BLaER1 treated with 17β-estradiol and CSF1 and Interleukin-3, amounts not matched to agents 10 nM and 100 nM (cell line): ENCODE measurements at regions not wholly inside any gene's neighbourhood (a gene's known extent, or its start where the extent isn't known, plus 50 kb on each side); places are given as distances from the start of the nearest gene placed in this dataset.

Experiments
- H3K27ac ChIP-seq, 11 experiments: shearing (Covaris generic); formaldehyde crosslinking; 2 replicates each; pipeline ENCODE4 v1.8.1; 2022
- H3K27me3 ChIP-seq, 11 experiments: shearing (Covaris generic); formaldehyde crosslinking; 2 replicates each; pipeline ENCODE4 v1.8.1; 2022
- H3K36me3 ChIP-seq, 11 experiments: shearing (Covaris generic); formaldehyde crosslinking; 2 replicates each; pipeline ENCODE4 v1.8.1; 2022
- H3K4me1 ChIP-seq, 10 experiments: shearing (Covaris generic); formaldehyde crosslinking; 2 replicates each; pipeline ENCODE4 v1.8.1; 2022
- H3K4me2 ChIP-seq, 11 experiments: shearing (Covaris generic); formaldehyde crosslinking; 2 replicates each; pipeline ENCODE4 v1.8.1; 2022
- H3K4me3 ChIP-seq, 10 experiments: shearing (Covaris generic); formaldehyde crosslinking; 2 replicates each; pipeline ENCODE4 v1.8.1; 2022
- H3K9ac ChIP-seq, 11 experiments: shearing (Covaris generic); formaldehyde crosslinking; 2 replicates each; pipeline ENCODE4 v1.8.1; 2022
- H3K9me3 ChIP-seq, 11 experiments: shearing (Covaris generic); formaldehyde crosslinking; replicated peaks in 1 of 11; 2 replicates each; pipeline ENCODE4 v1.8.1; 2022
- H4K20me1 ChIP-seq, 11 experiments: shearing (Covaris generic); formaldehyde crosslinking; 2 replicates each; pipeline ENCODE4 v1.8.1; 2022
- Cebpa-rat ChIP-seq, 11 experiments: shearing (Covaris generic); IDR thresholded peaks; 2 replicates each; pipeline ENCODE4 v1.8.1; 2022

- no peak for TF ChIP-seq Cebpa-rat (IDR thresholded peaks at IDR 0.05)
- no peaks in the 10 kb centered on the region for H3K27me3 ChIP-seq
- no peak overlapping the region for H3K9ac ChIP-seq
- no peak overlapping the region for H3K27ac ChIP-seq
- H3K4me1 ChIP-seq: no peaks in the 10 kb centered on the region
- no peaks in the 10 kb centered on the region for H3K36me3 ChIP-seq
- no peak overlapping the region for H3K4me2 ChIP-seq
- no peaks in the 10 kb centered on the region; a peak in 1 of 22 replicates for H4K20me1 ChIP-seq
- H3K9me3 ChIP-seq: no peaks in the 10 kb centered on the region
- no peak overlapping the region for H3K4me3 ChIP-seq
Measured at GRCh38 chr5:116834796-116835515, 260.3 kb upstream of the SEMA6A start.

- no peaks in the 10 kb centered on the region; a peak in 1 of 22 replicates for H4K20me1 ChIP-seq
- no peaks in the 10 kb centered on the region for H3K4me1 ChIP-seq
- no peak overlapping the region for H3K4me3 ChIP-seq
- H3K36me3 ChIP-seq: no peaks in the 10 kb centered on the region
- no peak overlapping the region for H3K9ac ChIP-seq
- no peaks in the 10 kb centered on the region for H3K9me3 ChIP-seq
- no peak overlapping the region for H3K4me2 ChIP-seq
- H3K27ac ChIP-seq: no peak overlapping the region
- TF ChIP-seq Cebpa-rat (IDR thresholded peaks at IDR 0.05): no peak
- no peaks in the 10 kb centered on the region for H3K27me3 ChIP-seq
Measured at GRCh38 chr5:116830079-116830478, 255.5 kb upstream of the SEMA6A start.

GRCh38 chr5:116827078-116827477 lies 252.5 kb upstream of the SEMA6A start:
- Histone ChIP-seq H3K36me3 (no peaks in the 10 kb centered on the region), H3K27ac (no peak overlapping the region), H3K4me1 (no peaks in the 10 kb centered on the region), H3K27me3 (no peaks in the 10 kb centered on the region), H3K9ac (no peak overlapping the region), H3K9me3 (no peaks in the 10 kb centered on the region), H4K20me1 (no peaks in the 10 kb centered on the region; a peak in 1 of 22 replicates), H3K4me2 (no peak overlapping the region), H3K4me3 (no peak overlapping the region)
- no peak for TF ChIP-seq Cebpa-rat (IDR thresholded peaks at IDR 0.05)

- Histone ChIP-seq H3K27me3 (no peaks in the 10 kb centered on the region), H3K36me3 (no peaks in the 10 kb centered on the region), H3K4me3 (no peak overlapping the region), H4K20me1 (no peaks in the 10 kb centered on the region), H3K27ac (no peak overlapping the region), H3K9ac (no peak overlapping the region), H3K9me3 (no peaks in the 10 kb centered on the region), H3K4me1 (no peaks in the 10 kb centered on the region), H3K4me2 (no peak overlapping the region)
- TF ChIP-seq Cebpa-rat (IDR thresholded peaks at IDR 0.05): no peak
Measured at GRCh38 chr5:116825486-116825885, 250.9 kb upstream of the SEMA6A start.

- H3K9me3 ChIP-seq: no peaks in the 10 kb centered on the region
- H3K4me3 ChIP-seq: no peak overlapping the region
- H3K4me2 ChIP-seq: no peak overlapping the region
- no peaks in the 10 kb centered on the region for H3K36me3 ChIP-seq
- H4K20me1 ChIP-seq: no peaks in the 10 kb centered on the region
- TF ChIP-seq Cebpa-rat (IDR thresholded peaks at IDR 0.05): no peak
- H3K27me3 ChIP-seq: no peaks in the 10 kb centered on the region
- H3K27ac ChIP-seq: no peak overlapping the region
- no peaks in the 10 kb centered on the region for H3K4me1 ChIP-seq
- no peak overlapping the region for H3K9ac ChIP-seq
Measured at GRCh38 chr5:116824751-116825438, 250.3 kb upstream of the SEMA6A start.

GRCh38 chr5:116814626-116815385 lies 240.2 kb upstream of the SEMA6A start:
- no peak for TF ChIP-seq Cebpa-rat (IDR thresholded peaks at IDR 0.05)
- no peaks in the 10 kb centered on the region for H3K4me1 ChIP-seq
- H3K9me3 ChIP-seq: no peaks in the 10 kb centered on the region
- H3K9ac ChIP-seq: no peak overlapping the region
- H3K4me2 ChIP-seq: no peak overlapping the region
- no peaks in the 10 kb centered on the region for H3K36me3 ChIP-seq
- no peak overlapping the region for H3K4me3 ChIP-seq
- no peaks in the 10 kb centered on the region for H4K20me1 ChIP-seq
- H3K27ac ChIP-seq: no peak overlapping the region
- no peaks in the 10 kb centered on the region for H3K27me3 ChIP-seq

- Histone ChIP-seq H3K9ac (no peak overlapping the region), H3K27ac (no peak overlapping the region), H3K9me3 (no peaks in the 10 kb centered on the region), H4K20me1 (no peaks in the 10 kb centered on the region), H3K4me2 (no peak overlapping the region), H3K4me3 (no peak overlapping the region), H3K36me3 (no peaks in the 10 kb centered on the region), H3K4me1 (no peaks in the 10 kb centered on the region), H3K27me3 (no peaks in the 10 kb centered on the region)
- no peak for TF ChIP-seq Cebpa-rat (IDR thresholded peaks at IDR 0.05)
Measured at GRCh38 chr5:116813906-116814305, 239.3 kb upstream of the SEMA6A start.

- H3K4me1 ChIP-seq: no peaks in the 10 kb centered on the region
- TF ChIP-seq Cebpa-rat (IDR thresholded peaks at IDR 0.05): no peak
- H3K36me3 ChIP-seq: no peaks in the 10 kb centered on the region
- no peak overlapping the region for H3K4me3 ChIP-seq
- no peak overlapping the region for H3K4me2 ChIP-seq
- no peak overlapping the region for H3K9ac ChIP-seq
- no peaks in the 10 kb centered on the region for H3K27me3 ChIP-seq
- H3K9me3 ChIP-seq: no peaks in the 10 kb centered on the region
- no peak overlapping the region for H3K27ac ChIP-seq
- H4K20me1 ChIP-seq: no peaks in the 10 kb centered on the region
Measured at GRCh38 chr5:116813356-116813755, 238.7 kb upstream of the SEMA6A start.

GRCh38 chr5:116810951-116811350 lies 236.3 kb upstream of the SEMA6A start:
- TF ChIP-seq Cebpa-rat (IDR thresholded peaks at IDR 0.05): no peak
- Histone ChIP-seq H3K27me3 (no peaks in the 10 kb centered on the region), H3K27ac (no peak overlapping the region)

More at GRCh38 chr5:116810951-116811350, 236.3 kb upstream of the SEMA6A start:
- H3K9ac ChIP-seq: no peak overlapping the region
- H3K4me2 ChIP-seq: no peak overlapping the region
- H4K20me1 ChIP-seq: no peaks in the 10 kb centered on the region
- no peaks in the 10 kb centered on the region for H3K9me3 ChIP-seq
- H3K4me1 ChIP-seq: no peaks in the 10 kb centered on the region
- no peak overlapping the region for H3K4me3 ChIP-seq
- H3K36me3 ChIP-seq: no peaks in the 10 kb centered on the region
